PC-9 (cell line): ENCODE measurements at regions not wholly inside any gene's neighbourhood (a gene's known extent, or its start where the extent isn't known, plus 50 kb on each side); places are given as distances from the start of the nearest gene placed in this dataset.

Experiments used
- CTCF ChIP-seq: fragments of 200-600 bp; sonication (generic); conservative IDR thresholded peaks from 2 replicates; pipeline ENCODE4 v1.6.1; 2017; ENCODE audit warnings: mixed run types, antibody characterized with exemption, mild to moderate bottlenecking, moderate library complexity
- EZH2 ChIP-seq: fragments of 200-600 bp; sonication (generic); IDR thresholded peaks from 2 replicates; pipeline ENCODE4 v1.8.0; 2017; ENCODE audit warnings: antibody characterized with exemption, low read depth

GRCh38 chr15:95843241-95843910 lies 487.1 kb upstream of the NR2F2 start:
- TF ChIP-seq CTCF (no peak), EZH2 (no peak)
